Smooth muscle cell (in vitro differentiated cells): ENCODE measurements at regions not wholly inside any gene's neighbourhood (a gene's known extent, or its start where the extent isn't known, plus 50 kb on each side); places are given as distances from the start of the nearest gene placed in this dataset.

ENCODE experiments used
- DNase-seq: peaks from one replicate; lab custom pipeline; 2025; ENCODE audit not compliant: unreplicated experiment; lab: John Stamatoyannopoulos, UW
- H2AFZ ChIP-seq: fragments of 200-600 bp; sonication (generic); 2 replicates; pipeline ENCODE4 v1.6.0; 2016; ENCODE audit warnings: antibody characterized with exemption, low read depth, mild to moderate bottlenecking
- H3F3A ChIP-seq: fragments of 200-600 bp; sonication (generic); 2 replicates; pipeline ENCODE4 v1.6.0; 2017; ENCODE audit warnings: antibody characterized with exemption, low read depth
- H3K27ac ChIP-seq: fragments of 200-600 bp; sonication (generic); 2 replicates; pipeline ENCODE4 v1.5.1; 2016; ENCODE audit warnings: low read depth, mild to moderate bottlenecking
- H3K27me3 ChIP-seq: fragments of 200-600 bp; sonication (generic); 2 replicates; pipeline ENCODE4 v1.6.1; 2016; ENCODE audit warnings: low read depth, mild to moderate bottlenecking
- H3K36me3 ChIP-seq: fragments of 200-600 bp; sonication (generic); 2 replicates; pipeline ENCODE4 v1.5.1; 2016; ENCODE audit warnings: low read depth
- H3K4me1 ChIP-seq: fragments of 200-600 bp; sonication (generic); 2 replicates; pipeline ENCODE4 v1.5.1; 2016; ENCODE audit warnings: low read depth
- H3K4me2 ChIP-seq: fragments of 200-600 bp; sonication (generic); 2 replicates; pipeline ENCODE4 v1.6.0; 2016; ENCODE audit warnings: mild to moderate bottlenecking
- H3K4me3 ChIP-seq: fragments of 200-600 bp; sonication (generic); 2 replicates; pipeline ENCODE4 v1.5.1; 2016; ENCODE audit warnings: mild to moderate bottlenecking
- H3K79me2 ChIP-seq: fragments of 200-600 bp; sonication (generic); 2 replicates; pipeline ENCODE4 v1.6.0; 2016; ENCODE audit warnings: low read depth, mild to moderate bottlenecking
- H3K9ac ChIP-seq: fragments of 200-600 bp; sonication (generic); 2 replicates; pipeline ENCODE4 v1.6.0; 2016; ENCODE audit warnings: low read depth
- H3K9me3 ChIP-seq: fragments of 200-600 bp; sonication (generic); replicated peaks from 2 replicates; pipeline ENCODE4 v1.5.1; 2016; ENCODE audit warnings: low read depth
- H4K20me1 ChIP-seq: fragments of 200-600 bp; sonication (generic); 2 replicates; pipeline ENCODE4 v1.6.0; 2016; ENCODE audit warnings: low read depth
- CTCF ChIP-seq: fragments of 200-600 bp; sonication (generic); IDR thresholded peaks from 2 replicates; pipeline ENCODE4 v1.5.1; 2017; ENCODE audit warnings: borderline replicate concordance, mild to moderate bottlenecking, antibody characterized with exemption; ENCODE audit not compliant: insufficient read depth, poor library complexity, severe bottlenecking
- WGBS: methylation state at CpG from one replicate; pipeline ENCODE4 v1.1.7; 2016; ENCODE audit warnings: low lambda C conversion rate; 5-methylcytosine and 5-hydroxymethylcytosine counted together

GRCh38 chr7:46170792-46171191 is 249.7 kb upstream of the IGFBP3 start:
- Histone ChIP-seq H3K36me3 (no peaks in the 10 kb centered on the region), H4K20me1 (no peaks in the 10 kb centered on the region), H3F3A (no peaks in the 10 kb centered on the region), H2AFZ (no peak overlapping the region), H3K27me3 (no peaks in the 10 kb centered on the region), H3K4me2 (no peak overlapping the region), H3K9me3 (no peaks in the 10 kb centered on the region), H3K9ac (no peak overlapping the region), H3K4me3 (no peak overlapping the region), H3K27ac (no peak overlapping the region), H3K4me1 (no peaks in the 10 kb centered on the region), H3K79me2 (peaks cover 15% of the 10 kb centered on the region)
- no peak for TF ChIP-seq CTCF
- no peak for DNase-seq
- WGBS: 68% methylated on average over 1 of the region's 1 CpG

GRCh38 chr7:46170021-46170420 is 248.9 kb upstream of the IGFBP3 start:
- Histone ChIP-seq H4K20me1 (no peaks in the 10 kb centered on the region), H3K27ac (no peak overlapping the region)
- 92% methylated on average over 6 of the region's 6 CpGs for WGBS

GRCh38 chr7:46169384-46169755 is 248.3 kb upstream of the IGFBP3 start:
- H3F3A ChIP-seq: no peaks in the 10 kb centered on the region
- no peaks in the 10 kb centered on the region for H3K36me3 ChIP-seq
- H4K20me1 ChIP-seq: no peaks in the 10 kb centered on the region
- TF ChIP-seq CTCF: no peak
- no peak overlapping the region for H2AFZ ChIP-seq
- 68% methylated on average over 1 of the region's 1 CpG for WGBS
- no peak for DNase-seq
- H3K27ac ChIP-seq: no peak overlapping the region
- no peak overlapping the region for H3K4me2 ChIP-seq
- no peaks in the 10 kb centered on the region for H3K9me3 ChIP-seq
- H3K79me2 ChIP-seq: peaks cover 2% of the 10 kb centered on the region
- no peak overlapping the region for H3K4me3 ChIP-seq
- no peaks in the 10 kb centered on the region for H3K4me1 ChIP-seq
- H3K27me3 ChIP-seq: no peaks in the 10 kb centered on the region
- no peak overlapping the region for H3K9ac ChIP-seq

More at GRCh38 chr7:46170021-46170420, 248.9 kb upstream of the IGFBP3 start:
- Histone ChIP-seq H3K36me3 (no peaks in the 10 kb centered on the region), H3K9ac (no peak overlapping the region), H3F3A (no peaks in the 10 kb centered on the region), H3K79me2 (peaks cover 8% of the 10 kb centered on the region), H2AFZ (no peak overlapping the region), H3K27me3 (no peaks in the 10 kb centered on the region), H3K4me3 (no peak overlapping the region), H3K4me1 (no peaks in the 10 kb centered on the region), H3K4me2 (no peak overlapping the region), H3K9me3 (no peaks in the 10 kb centered on the region)
- no peak for DNase-seq
- TF ChIP-seq CTCF: no peak

GRCh38 chr7:46168671-46169383 is 247.8 kb upstream of the IGFBP3 start:
- no peak overlapping the region for H3K27ac ChIP-seq
- no peak for TF ChIP-seq CTCF

More at GRCh38 chr7:46168671-46169383, 247.8 kb upstream of the IGFBP3 start:
- Histone ChIP-seq H3K27me3 (no peaks in the 10 kb centered on the region), H4K20me1 (no peaks in the 10 kb centered on the region), H3K4me3 (no peak overlapping the region), H2AFZ (no peak overlapping the region), H3K4me2 (no peak overlapping the region), H3K9ac (no peak overlapping the region), H3K9me3 (no peaks in the 10 kb centered on the region), H3F3A (no peaks in the 10 kb centered on the region), H3K36me3 (no peaks in the 10 kb centered on the region), H3K79me2 (no peaks in the 10 kb centered on the region), H3K4me1 (no peaks in the 10 kb centered on the region)
- no peak for DNase-seq
- WGBS: 90% methylated on average over 11 of the region's 11 CpGs
